HL-60 (cell line): ENCODE measurements at regions not wholly inside any gene's neighbourhood (a gene's known extent, or its start where the extent isn't known, plus 50 kb on each side); places are given as distances from the start of the nearest gene placed in this dataset.

Experiments
- DNase-seq, 2 experiments: peaks; one replicate each; pipeline ENCODE4 v3.0.0-alpha.2; 2010 to 2020; ENCODE audit warnings: low read depth in 1 of 2, low spot score in 1 of 2
- H3K27ac ChIP-seq: fragments of 250-450 bp; sonication (Bioruptor Pico); replicated peaks from 2 replicates; pipeline ENCODE4 v1.5.1; 2020; ENCODE audit warnings: mild to moderate bottlenecking, moderate library complexity
- H3K27me3 ChIP-seq: fragments of 250-450 bp; sonication (Bioruptor Pico); 2 replicates; pipeline ENCODE4 v1.5.1; 2021; ENCODE audit warnings: mild to moderate bottlenecking, moderate library complexity; ENCODE audit not compliant: insufficient read depth, poor library complexity, severe bottlenecking
- H3K4me3 ChIP-seq: replicated peaks from 2 replicates; pipeline ENCODE4 v1.5.1; 2011; ENCODE audit warnings: mild to moderate bottlenecking, control low read depth, low read length; ENCODE audit not compliant: insufficient read depth
- CTCF ChIP-seq: IDR thresholded peaks from one replicate; pipeline ENCODE4 v1.5.1; 2011; ENCODE audit warnings: low read length, control low read depth, inconsistent platforms; ENCODE audit not compliant: insufficient read depth
- GABPA ChIP-seq: IDR thresholded peaks from 2 replicates; pipeline ENCODE4 v1.6.1; 2012; ENCODE audit warnings: low read depth
- POLR2AphosphoS5 ChIP-seq: IDR thresholded peaks from 2 replicates; pipeline ENCODE4 v1.6.1; 2012; ENCODE audit warnings: low read depth
- REST ChIP-seq: IDR thresholded peaks from 2 replicates; pipeline ENCODE4 v1.6.1; 2012; ENCODE audit warnings: low read depth; ENCODE audit not compliant: insufficient replicate concordance
- SPI1 ChIP-seq: IDR thresholded peaks from 2 replicates; pipeline ENCODE4 v1.6.1; 2012; ENCODE audit warnings: low read depth, mild to moderate bottlenecking, borderline replicate concordance

GRCh38 chr6:67141005-67141404 lies 1434.0 kb upstream of the EYS start:
- TF ChIP-seq SPI1 (no peak), REST (no peak), CTCF (no peak), GABPA (no peak), POLR2AphosphoS5 (no peak)
- DNase-seq, result no peak
- H3K27ac ChIP-seq, result no peak overlapping the region
- no peaks in the 10 kb centered on the region for H3K27me3 ChIP-seq
- H3K4me3 ChIP-seq, result no peak overlapping the region

- no peak overlapping the region for H3K27ac ChIP-seq
- no peaks in the 10 kb centered on the region for H3K27me3 ChIP-seq
- no peak overlapping the region for H3K4me3 ChIP-seq
- TF ChIP-seq CTCF (no peak), GABPA (no peak), POLR2AphosphoS5 (no peak), REST (no peak)
- DNase-seq, result no peak
Measured at GRCh38 chr6:67133973-67134372, 1426.9 kb upstream of the EYS start.

GRCh38 chr6:67131827-67132226 lies 1424.8 kb upstream of the EYS start:
- TF ChIP-seq REST (no peak), POLR2AphosphoS5 (no peak), SPI1 (no peak), CTCF (no peak), GABPA (no peak)
- H3K27ac ChIP-seq, result no peak overlapping the region
- no peak for DNase-seq
- H3K4me3 ChIP-seq, result no peak overlapping the region
- H3K27me3 ChIP-seq, result no peaks in the 10 kb centered on the region
